GM06990 (cell line): ENCODE measurements at regions not wholly inside any gene's neighbourhood (a gene's known extent, or its start where the extent isn't known, plus 50 kb on each side); places are given as distances from the start of the nearest gene placed in this dataset.

Source experiments
- DNase-seq: peaks from one replicate; pipeline ENCODE4 v3.0.0-alpha.2; 2011; ENCODE audit not compliant: insufficient read length; ENCODE audit errors: extremely low read depth
- H3K27me3 ChIP-seq: replicated peaks from 2 replicates; pipeline ENCODE4 v1.6.0; 2011; ENCODE audit warnings: low read length; ENCODE audit not compliant: control insufficient read depth, insufficient read depth
- H3K36me3 ChIP-seq: 2 replicates; pipeline ENCODE4 v1.5.1; 2011; ENCODE audit warnings: low read length; ENCODE audit not compliant: control insufficient read depth, insufficient read depth
- H3K4me3 ChIP-seq: replicated peaks from 2 replicates; pipeline ENCODE4 v1.5.1; 2011; ENCODE audit warnings: low read depth, mild to moderate bottlenecking, control low read depth, low read length
- CTCF ChIP-seq: IDR thresholded peaks from 2 replicates; pipeline ENCODE4 v1.5.1; 2011; ENCODE audit warnings: low read length, control low read depth, mild to moderate bottlenecking, inconsistent platforms; ENCODE audit not compliant: insufficient read depth, poor library complexity, severe bottlenecking

- Histone ChIP-seq H3K36me3 (no peaks in the 10 kb centered on the region), H3K27me3 (no peaks in the 10 kb centered on the region), H3K4me3 (no peak overlapping the region)
- no peak for DNase-seq
- no peak for TF ChIP-seq CTCF
These were observed 490.3 kb downstream of the ADCYAP1 start for GRCh38 chr18:1394966-1395365.

GRCh38 chr18:1408376-1408775 is 503.7 kb downstream of the ADCYAP1 start:
- Histone ChIP-seq H3K27me3 (no peaks in the 10 kb centered on the region), H3K36me3 (no peaks in the 10 kb centered on the region), H3K4me3 (no peak overlapping the region)
- no peak for DNase-seq
- no peak for TF ChIP-seq CTCF

- H3K36me3 ChIP-seq: no peaks in the 10 kb centered on the region
- no peak for TF ChIP-seq CTCF
- H3K27me3 ChIP-seq: no peaks in the 10 kb centered on the region
- H3K4me3 ChIP-seq: no peak overlapping the region
- DNase-seq: no peak
These were observed 508.1 kb downstream of the ADCYAP1 start for GRCh38 chr18:1412655-1413322.

- H3K4me3 ChIP-seq: no peak overlapping the region
- H3K36me3 ChIP-seq: no peaks in the 10 kb centered on the region
- no peak for DNase-seq
- no peak for TF ChIP-seq CTCF
- H3K27me3 ChIP-seq: no peaks in the 10 kb centered on the region
These were observed 508.6 kb downstream of the ADCYAP1 start for GRCh38 chr18:1413323-1413675.

GRCh38 chr18:1416074-1416473 is 511.4 kb downstream of the ADCYAP1 start:
- DNase-seq: no peak
- Histone ChIP-seq H3K27me3 (no peaks in the 10 kb centered on the region), H3K36me3 (no peaks in the 10 kb centered on the region), H3K4me3 (no peak overlapping the region)
- TF ChIP-seq CTCF: no peak

GRCh38 chr18:1421502-1421901 is 516.8 kb downstream of the ADCYAP1 start:
- H3K4me3 ChIP-seq: no peak overlapping the region
- no peaks in the 10 kb centered on the region for H3K36me3 ChIP-seq
- no peaks in the 10 kb centered on the region for H3K27me3 ChIP-seq
- TF ChIP-seq CTCF: no peak
- no peak for DNase-seq
